ENCODE measurements at regions not wholly inside any gene's neighbourhood (a gene's known extent, or its start where the extent isn't known, plus 50 kb on each side); places are given as distances from the start of the nearest gene placed in this dataset.

DNA sequence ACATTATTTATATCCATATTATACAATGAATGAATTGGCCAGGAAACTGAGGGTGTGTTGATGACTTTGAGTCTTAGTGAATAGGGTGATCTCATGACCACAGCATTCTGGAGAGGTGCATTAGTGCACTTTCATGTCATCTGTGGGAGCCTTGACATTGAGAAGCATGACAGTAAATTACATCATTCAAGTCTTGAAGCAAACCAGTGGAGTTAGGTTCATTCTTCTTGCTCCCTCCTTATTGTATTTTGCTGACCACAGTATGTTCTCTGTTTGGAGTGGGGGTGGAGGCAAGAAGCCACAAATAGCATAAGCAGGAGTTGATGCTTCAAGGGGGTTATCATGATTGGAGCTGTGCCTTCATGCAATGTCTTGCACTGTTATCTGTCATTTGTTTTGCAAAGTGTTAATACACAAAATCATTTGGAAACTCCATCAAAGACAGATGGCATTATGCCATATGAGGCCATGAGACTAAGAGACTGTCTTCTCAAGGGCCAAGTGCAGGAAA is 680.2 kb downstream of the NYAP2 start:
- Histone ChIP-seq H3K4me3 (no peak overlapping the region), H3K4me2 (no peak overlapping the region), H3K9me3 (peaks cover 3% of the 10 kb centered on the region; the same call in 2 of the 3 replicates), H3K4me1 (no peaks in the 10 kb centered on the region), H3K27ac (no peak overlapping the region)
- POLR2A ChIA-PET: no interaction called here
- DNase-seq (ENCODE audit: low read depth in 1 of 2, low spot score in 1 of 2): no peak
- FAIRE-seq: no peak
- no peak for ATAC-seq
- TF ChIP-seq ESRRA (IDR thresholded peaks at IDR 0.05; ENCODE audit: borderline replicate concordance, low read length) (no peak), RNF2 (IDR thresholded peaks at IDR 0.05; ENCODE audit: borderline replicate concordance, low read depth) (no peak), JUNB (IDR thresholded peaks at IDR 0.05) (no peak), HOXA7 (CRISPR knock-in tag; IDR thresholded peaks at IDR 0.05) (no peak), HMGXB4 (CRISPR knock-in tag; IDR thresholded peaks at IDR 0.05; ENCODE audit: borderline replicate concordance) (no peak), BHLHE40 (IDR thresholded peaks at IDR 0.05; ENCODE audit: low read depth, low read length) (no peak), MAX (IDR thresholded peaks at IDR 0.05) (no peak), TP53 (CRISPR knock-in tag; IDR thresholded peaks at IDR 0.05) (no peak)
- CTCF ChIA-PET: no interaction called here

DNA sequence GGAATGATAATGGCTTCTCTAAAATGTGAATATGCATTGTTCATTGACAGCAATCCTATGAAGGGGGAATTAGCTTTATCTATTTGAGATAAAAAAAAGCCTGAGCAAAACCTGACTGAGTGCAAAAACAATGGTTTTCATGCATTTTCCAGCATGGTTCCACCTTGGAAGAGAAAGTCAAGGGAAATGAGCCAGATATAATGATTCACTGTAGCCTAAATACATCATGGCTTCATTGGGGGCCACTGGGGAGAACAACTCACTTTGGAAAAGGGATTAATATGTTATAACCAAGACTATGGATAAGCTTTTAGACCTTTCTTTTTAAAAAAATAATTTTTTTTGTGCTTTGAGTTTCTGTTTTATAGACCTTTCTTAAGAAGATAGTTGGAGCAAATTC is 679.7 kb downstream of the NYAP2 start:
- Histone ChIP-seq H3K9me3 (no peaks in the 10 kb centered on the region), H3K4me1 (no peaks in the 10 kb centered on the region), H3K4me2 (no peak overlapping the region), H3K27ac (no peak overlapping the region), H3K4me3 (no peak overlapping the region)
- no peak for DNase-seq (ENCODE audit: low read depth in 1 of 2, low spot score in 1 of 2)
- ATAC-seq: no peak
- no peak for FAIRE-seq
- TF ChIP-seq PHF8 (IDR thresholded peaks at IDR 0.05; ENCODE audit: borderline replicate concordance, low read depth) (no peak), HDAC2 (IDR thresholded peaks at IDR 0.05) (no peak), FOSB (CRISPR knock-in tag; IDR thresholded peaks at IDR 0.05) (no peak), MYC (IDR thresholded peaks at IDR 0.05; ENCODE audit: borderline replicate concordance, low read length) (no peak), SMC3 (IDR thresholded peaks at IDR 0.05) (no peak), CBX8 (IDR thresholded peaks at IDR 0.05) (no peak), JUNB (IDR thresholded peaks at IDR 0.05) (no peak), ZC3H11A (IDR thresholded peaks at IDR 0.05) (no peak), ESRRA (IDR thresholded peaks at IDR 0.05; ENCODE audit: borderline replicate concordance, low read length) (no peak), CBX2 (IDR thresholded peaks at IDR 0.05; ENCODE audit: borderline replicate concordance, low read depth) (no peak), CEBPB (IDR thresholded peaks at IDR 0.05) (no peak), KDM5A (IDR thresholded peaks at IDR 0.05) (no peak), RCOR1 (IDR thresholded peaks at IDR 0.05; ENCODE audit: low read depth, low read length) (no peak), RAD21 (conservative IDR thresholded peaks at IDR 0.05 in 1 of 2, IDR thresholded peaks at IDR 0.05 in 1 of 2) (no peak), GATA3 (IDR thresholded peaks at IDR 0.05; ENCODE audit: borderline replicate concordance) (no peak)
- ChIA-PET CTCF (no interaction called here), POLR2A (no interaction called here)

GRCh38 chr2:226078666-226079065 is 679.2 kb downstream of the NYAP2 start:
- DNase-seq (ENCODE audit: low read depth in 1 of 2, low spot score in 1 of 2) (no peak), ATAC-seq (no peak), FAIRE-seq (no peak)
- Histone ChIP-seq H3K9me3 (no peaks in the 10 kb centered on the region), H3K4me1 (no peaks in the 10 kb centered on the region), H3K4me2 (no peak overlapping the region), H3K27ac (no peak overlapping the region), H3K4me3 (no peak overlapping the region)
- TF ChIP-seq KDM5A (IDR thresholded peaks at IDR 0.05) (no peak), HEYL (CRISPR knock-in tag; IDR thresholded peaks at IDR 0.05) (no peak), MAFK (IDR thresholded peaks at IDR 0.05; ENCODE audit: partially characterized antibody) (no peak), ZSCAN20 (CRISPR knock-in tag; IDR thresholded peaks at IDR 0.05) (no peak), RAD21 (conservative IDR thresholded peaks at IDR 0.05 in 1 of 2, IDR thresholded peaks at IDR 0.05 in 1 of 2) (no peak), POLR2AphosphoS2 (conservative IDR thresholded peaks at IDR 0.05; ENCODE audit: low read length) (no peak), HDAC2 (IDR thresholded peaks at IDR 0.05) (no peak), EP300 (IDR thresholded peaks at IDR 0.05) (no peak), SMC3 (IDR thresholded peaks at IDR 0.05) (no peak), PHF8 (IDR thresholded peaks at IDR 0.05; ENCODE audit: borderline replicate concordance, low read depth) (no peak)
- POLR2A ChIA-PET: no interaction called here
- CTCF ChIA-PET: no interaction called here

All from A549 (cell line).